Urinary bladder (tissue), 3 donors: ENCODE measurements at regions not wholly inside any gene's neighbourhood (a gene's known extent, or its start where the extent isn't known, plus 50 kb on each side); places are given as distances from the start of the nearest gene placed in this dataset.
"Not testable (repeated sequence)": the region's sequence is repeated elsewhere in the genome, so short reads cannot be mapped to it uniquely, and the experiment has no call there.

Experiments used
- DNase-seq: peaks from one replicate; pipeline ENCODE4 v3.0.0-alpha.2; 2015; ENCODE audit errors: extremely low spot score
- H3K27ac ChIP-seq: one replicate; pipeline ENCODE4 v1.5.1; 2013; ENCODE audit warnings: low read depth, mild to moderate bottlenecking, moderate library complexity
- H3K36me3 ChIP-seq: one replicate; pipeline ENCODE4 v1.6.1; 2013; ENCODE audit warnings: mild to moderate bottlenecking, moderate library complexity; ENCODE audit not compliant: insufficient read depth
- H3K4me1 ChIP-seq: one replicate; pipeline ENCODE4 v1.6.1; 2013; ENCODE audit warnings: mild to moderate bottlenecking, moderate library complexity; ENCODE audit not compliant: insufficient read depth
- H3K4me3 ChIP-seq: one replicate; pipeline ENCODE4 v1.5.1; 2013; ENCODE audit warnings: low read depth, low read length
- WGBS: extraction: QIAGEN DNeasy Blood & Tissue Kit; methylation state at CpG from one replicate; pipeline ENCODE4 v1.1.7; 2013; 5-methylcytosine and 5-hydroxymethylcytosine counted together
- donor health status: healthy with polysubstance abuse.
- donor health status: healthy.

GRCh38 chr10:2772135-2772534 is 295.2 kb upstream of the PFKP start:
- Histone ChIP-seq H3K36me3 (no peaks in the 10 kb centered on the region), H3K27ac (no peak overlapping the region), H3K4me1 (no peaks in the 10 kb centered on the region), H3K4me3 (no peak overlapping the region)
- no peak for DNase-seq
- WGBS, result 83% methylated on average over 5 of the region's 5 CpGs

- DNase-seq, H3K4me3 ChIP-seq, H3K4me1 ChIP-seq, H3K36me3 ChIP-seq, H3K27ac ChIP-seq: not testable (repeated sequence)
- 71% methylated on average over 5 of the region's 5 CpGs for WGBS
Observed at GRCh38 chr10:2767293-2767692, 300.1 kb upstream of the PFKP start.

DNA sequence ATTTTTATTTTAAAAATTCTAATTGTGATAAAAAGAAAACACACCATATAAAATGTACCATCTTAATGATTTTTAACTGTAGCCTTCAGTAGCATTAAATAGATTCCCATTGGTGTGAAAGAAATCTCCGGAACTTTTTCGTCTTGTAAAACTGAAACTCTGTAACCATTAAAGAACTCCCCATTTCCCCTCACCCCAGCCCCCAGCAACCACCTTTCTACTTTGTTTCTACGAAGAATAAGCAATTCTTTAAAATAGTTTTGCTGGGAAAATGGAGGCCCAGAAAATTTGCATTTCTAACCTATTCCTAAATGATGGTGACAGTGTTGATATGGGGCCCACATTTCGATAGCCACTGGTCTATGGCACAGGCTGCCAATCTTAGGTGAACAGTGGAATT is 305.4 kb upstream of the PFKP start:
- H3K27ac ChIP-seq, result no peak overlapping the region
- WGBS, result 91% methylated on average over 4 of the region's 4 CpGs
- no peak for DNase-seq
- no peak overlapping the region for H3K4me3 ChIP-seq
- no peaks in the 10 kb centered on the region for H3K4me1 ChIP-seq
- H3K36me3 ChIP-seq, result no peaks in the 10 kb centered on the region

GRCh38 chr10:2761311-2761710 is 306.0 kb upstream of the PFKP start:
- Histone ChIP-seq H3K4me3 (no peak overlapping the region), H3K36me3 (no peaks in the 10 kb centered on the region), H3K4me1 (no peaks in the 10 kb centered on the region), H3K27ac (no peak overlapping the region)
- DNase-seq, result no peak
- WGBS, result 89% methylated on average over 10 of the region's 10 CpGs

GRCh38 chr10:2760736-2761135 is 306.6 kb upstream of the PFKP start:
- H3K27ac ChIP-seq, result no peak overlapping the region
- WGBS, result 84% methylated on average over 2 of the region's 2 CpGs
- no peaks in the 10 kb centered on the region for H3K36me3 ChIP-seq
- H3K4me3 ChIP-seq, result no peak overlapping the region
- no peaks in the 10 kb centered on the region for H3K4me1 ChIP-seq
- no peak for DNase-seq

GRCh38 chr10:2759233-2759632 is 308.1 kb upstream of the PFKP start:
- Histone ChIP-seq H3K4me1 (no peaks in the 10 kb centered on the region), H3K27ac (no peak overlapping the region), H3K4me3 (no peak overlapping the region), H3K36me3 (no peaks in the 10 kb centered on the region)
- no peak for DNase-seq
- WGBS, result 27% methylated on average over 4 of the region's 4 CpGs

GRCh38 chr10:2754943-2755342 is 312.4 kb upstream of the PFKP start:
- H3K36me3 ChIP-seq, result no peaks in the 10 kb centered on the region
- H3K4me1 ChIP-seq, result no peaks in the 10 kb centered on the region
- H3K4me3 ChIP-seq, result no peak overlapping the region
- no peak overlapping the region for H3K27ac ChIP-seq
- DNase-seq, result no peak
- 68% methylated on average over 6 of the region's 6 CpGs for WGBS

DNA sequence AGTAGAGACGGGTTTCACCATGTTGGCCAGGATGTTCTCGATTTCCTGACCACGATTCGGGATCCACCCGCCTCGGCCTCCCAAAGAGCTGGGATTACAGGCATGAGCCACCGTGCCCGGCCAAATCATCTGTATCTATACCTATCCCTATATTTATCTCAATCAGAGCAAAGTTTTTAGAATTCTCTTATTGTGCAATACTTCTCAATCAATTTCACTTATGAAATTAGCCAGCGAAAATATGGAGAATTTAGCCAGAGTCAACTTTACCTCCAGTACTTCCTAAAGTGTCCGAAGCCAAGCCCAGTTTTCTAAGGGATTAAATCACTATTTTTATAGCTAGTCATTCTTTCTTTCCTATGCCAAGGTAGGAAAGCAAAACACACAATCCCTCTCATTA is 319.1 kb upstream of the PFKP start:
- WGBS, result 95% methylated on average over 10 of the region's 10 CpGs
- Histone ChIP-seq H3K4me1 (no peaks in the 10 kb centered on the region), H3K36me3 (no peaks in the 10 kb centered on the region), H3K4me3 (no peak overlapping the region), H3K27ac (no peak overlapping the region)
- no peak for DNase-seq

GRCh38 chr10:2746638-2747037 is 320.7 kb upstream of the PFKP start:
- H3K4me1 ChIP-seq, result no peaks in the 10 kb centered on the region
- H3K36me3 ChIP-seq, result no peaks in the 10 kb centered on the region
- H3K27ac ChIP-seq, result no peak overlapping the region
- no peak for DNase-seq
- H3K4me3 ChIP-seq, result no peak overlapping the region
- WGBS, result 91% methylated on average over 8 of the region's 8 CpGs

DNA sequence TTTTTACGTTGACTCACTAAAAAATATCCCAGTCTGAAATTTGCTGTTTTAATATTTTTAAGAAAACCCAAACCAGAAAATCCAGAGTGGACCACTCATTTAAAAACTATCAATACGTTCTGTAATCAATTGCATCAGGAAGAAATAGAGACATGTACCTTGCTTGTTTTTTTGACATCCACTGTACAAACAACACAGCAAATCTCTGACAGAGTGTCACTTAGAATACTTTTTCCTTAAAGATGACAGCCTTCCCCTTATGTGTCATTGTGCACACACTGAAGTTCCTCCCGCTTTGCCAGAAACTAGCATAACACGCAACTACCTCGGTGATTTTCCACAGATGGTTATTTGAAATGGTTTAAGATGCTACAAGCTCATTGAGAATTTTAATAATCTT is 321.7 kb upstream of the PFKP start:
- no peaks in the 10 kb centered on the region for H3K4me1 ChIP-seq
- DNase-seq, result no peak
- no peak overlapping the region for H3K27ac ChIP-seq
- no peaks in the 10 kb centered on the region for H3K36me3 ChIP-seq
- no peak overlapping the region for H3K4me3 ChIP-seq
- WGBS, result 90% methylated on average over 5 of the region's 5 CpGs

DNA sequence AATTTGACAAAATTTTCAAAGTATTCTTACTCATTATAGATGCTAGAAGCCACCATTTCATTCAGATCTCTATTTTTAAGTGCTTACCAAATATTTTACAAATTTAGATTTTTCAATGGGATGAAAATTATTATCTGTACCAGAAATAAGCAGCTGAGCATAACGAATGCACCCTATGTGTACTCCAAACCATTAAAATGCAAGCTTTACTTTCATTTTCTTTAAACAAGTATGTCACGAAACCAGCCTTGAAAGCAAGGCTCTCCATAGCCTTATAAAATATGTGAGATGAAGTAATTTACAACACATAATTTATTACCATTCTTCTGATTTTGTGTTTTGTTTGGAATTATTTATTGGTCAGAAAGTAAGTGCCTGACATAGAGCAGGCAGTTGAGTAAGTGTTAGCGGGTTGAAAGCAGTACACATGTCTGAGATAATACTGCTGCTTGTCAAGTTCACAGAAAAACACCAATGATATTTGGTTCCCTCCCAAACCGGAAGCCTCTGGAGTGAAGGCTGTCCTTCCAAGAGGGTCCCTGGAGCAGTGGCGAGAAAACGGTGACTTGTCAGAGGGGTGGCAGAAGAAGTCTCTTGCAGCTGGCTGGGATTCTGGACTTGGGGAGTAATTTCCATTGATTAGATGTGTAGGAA is 322.7 kb upstream of the PFKP start:
- Histone ChIP-seq H3K36me3 (no peaks in the 10 kb centered on the region), H3K27ac (no peak overlapping the region), H3K4me3 (no peak overlapping the region), H3K4me1 (no peaks in the 10 kb centered on the region)
- WGBS, result 37% methylated on average over 6 of the region's 6 CpGs
- no peak for DNase-seq

GRCh38 chr10:2734603-2735002 is 332.7 kb upstream of the PFKP start:
- Histone ChIP-seq H3K27ac (no peak overlapping the region), H3K36me3 (no peaks in the 10 kb centered on the region), H3K4me3 (no peak overlapping the region), H3K4me1 (no peaks in the 10 kb centered on the region)
- no peak for DNase-seq
- 46% methylated on average over 19 of the region's 19 CpGs for WGBS

DNA sequence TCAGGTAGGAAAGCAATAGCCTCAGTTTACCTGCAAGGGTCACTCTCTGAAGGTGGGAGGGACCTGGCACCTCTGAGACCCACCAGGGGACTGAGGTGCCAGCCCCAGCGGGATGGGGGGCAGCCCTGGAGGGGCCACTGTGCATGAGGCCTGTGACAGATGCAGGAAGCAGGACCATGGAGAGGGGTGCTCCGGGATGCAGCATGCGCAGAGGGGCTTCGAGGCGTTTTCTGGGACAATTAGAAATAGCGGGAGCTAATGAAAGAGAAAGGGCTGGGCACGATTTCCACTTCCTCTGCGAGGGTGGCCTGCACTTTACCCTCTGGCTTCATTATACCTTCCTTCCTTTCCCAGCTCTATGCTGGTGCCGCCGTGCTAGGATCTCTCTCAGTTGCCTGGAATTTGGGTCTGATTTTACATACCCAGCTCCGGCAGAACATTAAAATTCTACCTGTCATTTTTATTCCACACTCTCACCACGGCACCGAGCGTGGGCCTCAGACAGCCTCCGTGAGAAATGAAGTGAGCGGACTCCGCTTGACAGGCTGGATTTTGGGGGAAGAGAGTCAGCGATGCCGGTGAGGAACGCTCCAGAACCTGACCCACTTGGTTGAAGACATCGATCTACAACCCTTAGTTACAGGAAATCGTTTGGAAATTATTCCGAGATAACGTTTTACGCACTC is 333.9 kb upstream of the PFKP start:
- H3K27ac ChIP-seq, result no peak overlapping the region
- H3K4me3 ChIP-seq, result no peak overlapping the region
- 90% methylated on average over 25 of the region's 25 CpGs for WGBS
- H3K4me1 ChIP-seq, result no peaks in the 10 kb centered on the region
- DNase-seq, result no peak
- no peaks in the 10 kb centered on the region for H3K36me3 ChIP-seq

GRCh38 chr10:2731940-2732339 is 335.4 kb upstream of the PFKP start:
- DNase-seq, result no peak
- WGBS, result 85% methylated on average over 5 of the region's 5 CpGs
- H3K4me1 ChIP-seq, result no peaks in the 10 kb centered on the region
- no peak overlapping the region for H3K4me3 ChIP-seq
- H3K36me3 ChIP-seq, result no peaks in the 10 kb centered on the region
- H3K27ac ChIP-seq, result no peak overlapping the region
